ENCODE measurements at regions not wholly inside any gene's neighbourhood (a gene's known extent, or its start where the extent isn't known, plus 50 kb on each side); places are given as distances from the start of the nearest gene placed in this dataset.
"Not testable (repeated sequence)": the region's sequence is repeated elsewhere in the genome, so short reads cannot be mapped to it uniquely, and the experiment has no call there.

DNA sequence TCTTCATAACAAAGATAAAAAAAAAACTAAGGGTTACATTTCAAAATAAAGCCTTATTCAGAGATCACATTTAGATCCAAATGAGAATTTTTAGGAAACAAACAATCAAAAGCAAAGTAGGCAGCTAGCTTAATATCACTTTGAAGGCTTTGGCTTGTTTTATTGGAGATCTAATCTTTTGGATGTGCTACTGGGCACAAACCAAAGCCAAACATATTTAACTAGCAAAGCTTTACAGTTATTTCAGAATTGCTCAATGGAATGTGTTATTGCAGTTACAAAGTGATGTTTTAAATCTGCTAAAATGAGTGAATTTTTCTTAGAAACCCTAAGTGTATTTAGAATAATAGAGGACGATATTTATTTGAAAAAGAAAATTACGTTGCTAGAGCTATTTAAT lies 114.7 kb upstream of the KLHL1 start:
- Histone ChIP-seq H3K27ac (no peak overlapping the region), H3K27me3 (no peaks in the 10 kb centered on the region), H3K36me3 (no peaks in the 10 kb centered on the region), H3K4me3 (no peak overlapping the region), H3K9me3 (no peaks in the 10 kb centered on the region), H3K4me1 (no peaks in the 10 kb centered on the region)
- intact Hi-C loops (cut with DNase I; ENCODE audit: low total_unique reads) (no loop called here), in situ Hi-C loops (cut with MboI; ENCODE audit: low pct_ligation_motif_present in 1 of 4, low pct_unique_long_range_greater_than_20kb in 1 of 4, low sequenced_read_pairs in 3 of 4) (no loop called here)
- WGBS, 2 donors (ENCODE audit: low coverage in 1 of 2), result 75 to 87% methylated on average over 2 of the region's 2 CpGs
- no peak for DNase-seq
- TF ChIP-seq EP300 (IDR thresholded peaks at IDR 0.05; ENCODE audit: low read depth) (no peak), POLR2A (IDR thresholded peaks at IDR 0.05) (no peak)

DNA sequence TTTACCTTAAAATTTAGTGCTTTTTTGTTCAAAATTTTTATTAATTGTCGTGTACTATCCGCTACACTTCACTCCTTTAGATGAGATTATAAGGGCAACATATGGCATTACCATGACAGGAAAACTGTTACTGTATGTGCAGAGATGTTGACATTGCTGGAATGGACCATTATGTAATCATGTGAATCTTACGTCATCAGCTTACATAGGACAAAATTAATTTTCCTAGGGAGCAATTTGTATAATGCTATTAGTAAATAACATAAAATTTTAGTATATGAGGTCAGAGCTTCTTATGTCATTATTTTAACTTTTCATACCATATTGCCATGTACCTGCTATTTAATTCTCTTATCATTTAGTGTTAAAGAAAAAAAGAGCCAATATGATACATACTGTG lies 110.4 kb upstream of the KLHL1 start:
- intact Hi-C loops (cut with DNase I; ENCODE audit: low total_unique reads) (no loop called here), in situ Hi-C loops (cut with MboI; ENCODE audit: low pct_ligation_motif_present in 1 of 4, low pct_unique_long_range_greater_than_20kb in 1 of 4, low sequenced_read_pairs in 3 of 4) (no loop called here)
- 86 to 90% methylated on average over 3 of the region's 3 CpGs for WGBS, 2 donors (ENCODE audit: low coverage in 1 of 2)
- no peaks in the 10 kb centered on the region for H3K27me3 ChIP-seq
- H3K4me3 ChIP-seq, result no peak overlapping the region
- no peaks in the 10 kb centered on the region for H3K9me3 ChIP-seq
- H3K36me3 ChIP-seq, result no peaks in the 10 kb centered on the region
- TF ChIP-seq CTCF (IDR thresholded peaks at IDR 0.05), result no peak
- TF ChIP-seq POLR2AphosphoS5 (IDR thresholded peaks at IDR 0.05), result no peak
- no peak for TF ChIP-seq EP300 (IDR thresholded peaks at IDR 0.05; ENCODE audit: low read depth)
- no peak for TF ChIP-seq POLR2A (IDR thresholded peaks at IDR 0.05)
- H3K4me1 ChIP-seq, result no peaks in the 10 kb centered on the region
- no peak overlapping the region for H3K27ac ChIP-seq
- no peak for DNase-seq

DNA sequence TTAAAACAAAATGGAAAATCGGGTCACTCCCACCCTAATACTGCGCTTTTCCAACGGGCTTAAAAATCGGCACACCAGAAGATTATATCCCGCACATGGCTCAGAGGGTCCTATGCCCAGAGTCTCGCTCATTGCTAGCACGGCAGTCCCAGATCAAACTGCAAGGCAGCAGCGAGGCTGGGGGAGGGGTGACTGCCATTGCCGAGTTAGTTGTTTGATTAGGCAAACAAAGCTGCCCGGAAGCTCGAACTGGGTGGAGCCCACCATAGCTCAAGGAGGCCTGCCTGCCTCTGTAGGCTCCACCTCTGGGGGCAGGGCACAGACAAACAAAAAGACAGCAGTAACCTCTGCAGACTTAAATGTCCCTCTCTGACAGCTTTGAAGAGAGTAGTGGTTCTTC lies 100.7 kb upstream of the KLHL1 start:
- H3K4me3 ChIP-seq; intact Hi-C loops (cut with DNase I; ENCODE audit: low total_unique reads); H3K27me3 ChIP-seq; H3K9me3 ChIP-seq; in situ Hi-C loops (cut with MboI; ENCODE audit: low pct_ligation_motif_present in 1 of 4, low pct_unique_long_range_greater_than_20kb in 1 of 4, low sequenced_read_pairs in 3 of 4); H3K4me1 ChIP-seq; DNase-seq; H3K36me3 ChIP-seq; H3K27ac ChIP-seq: not testable (repeated sequence)
- 76 to 83% methylated on average over 3 to 11 of the region's 11 CpGs for WGBS, 2 donors (ENCODE audit: low coverage in 1 of 2)

- no peak overlapping the region for H3K27ac ChIP-seq
- in situ Hi-C loops (cut with MboI; ENCODE audit: low pct_ligation_motif_present in 1 of 4, low pct_unique_long_range_greater_than_20kb in 1 of 4, low sequenced_read_pairs in 3 of 4) (no loop called here), intact Hi-C loops (cut with DNase I; ENCODE audit: low total_unique reads) (no loop called here)
- H3K4me3 ChIP-seq, result no peak overlapping the region
- no peaks in the 10 kb centered on the region for H3K36me3 ChIP-seq
- peaks cover 0 to 3% of the 10 kb centered on the region in 2 donors for H3K9me3 ChIP-seq
- no peak for DNase-seq
- H3K4me1 ChIP-seq, result no peaks in the 10 kb centered on the region
- TF ChIP-seq POLR2AphosphoS5 (IDR thresholded peaks at IDR 0.05) (no peak), EP300 (IDR thresholded peaks at IDR 0.05; ENCODE audit: low read depth) (no peak), CTCF (IDR thresholded peaks at IDR 0.05) (no peak), POLR2A (IDR thresholded peaks at IDR 0.05) (no peak)
- H3K27me3 ChIP-seq, result no peaks in the 10 kb centered on the region
Measured at GRCh38 chr13:70206671-70207070, 98.4 kb upstream of the KLHL1 start.

GRCh38 chr13:70203661-70204229 lies 95.5 kb upstream of the KLHL1 start:
- intact Hi-C loops (cut with DNase I; ENCODE audit: low total_unique reads), result no loop called here
- Histone ChIP-seq H3K36me3 (no peaks in the 10 kb centered on the region), H3K27me3 (no peaks in the 10 kb centered on the region), H3K4me3 (no peak overlapping the region), H3K9me3 (peaks cover 0 to 3% of the 10 kb centered on the region in 2 donors), H3K4me1 (no peaks in the 10 kb centered on the region), H3K27ac (no peak overlapping the region)
- TF ChIP-seq POLR2AphosphoS5 (IDR thresholded peaks at IDR 0.05) (no peak), EP300 (IDR thresholded peaks at IDR 0.05; ENCODE audit: low read depth) (no peak)
- in situ Hi-C loops (cut with MboI; ENCODE audit: low pct_ligation_motif_present in 1 of 4, low pct_unique_long_range_greater_than_20kb in 1 of 4, low sequenced_read_pairs in 3 of 4), result no loop called here
- 77 to 91% methylated on average over 5 of the region's 5 CpGs for WGBS, 2 donors (ENCODE audit: low coverage in 1 of 2)
- no peak for DNase-seq

GRCh38 chr13:70191034-70191433 lies 82.8 kb upstream of the KLHL1 start:
- Histone ChIP-seq H3K27ac (no peak overlapping the region), H3K4me1 (no peaks in the 10 kb centered on the region), H3K27me3 (no peaks in the 10 kb centered on the region), H3K36me3 (no peaks in the 10 kb centered on the region), H3K4me3 (no peak overlapping the region), H3K9me3 (no peaks in the 10 kb centered on the region)
- in situ Hi-C loops (cut with MboI; ENCODE audit: low pct_ligation_motif_present in 1 of 4, low pct_unique_long_range_greater_than_20kb in 1 of 4, low sequenced_read_pairs in 3 of 4) (no loop called here), intact Hi-C loops (cut with DNase I; ENCODE audit: low total_unique reads) (no loop called here)
- no peak for TF ChIP-seq POLR2A (IDR thresholded peaks at IDR 0.05)
- no peak for TF ChIP-seq EP300 (IDR thresholded peaks at IDR 0.05; ENCODE audit: low read depth)
- TF ChIP-seq POLR2AphosphoS5 (IDR thresholded peaks at IDR 0.05), result no peak
- TF ChIP-seq CTCF (IDR thresholded peaks at IDR 0.05), result no peak
- DNase-seq, result no peak
